IMR-90 (cell line): ENCODE measurements at regions not wholly inside any gene's neighbourhood (a gene's known extent, or its start where the extent isn't known, plus 50 kb on each side); places are given as distances from the start of the nearest gene placed in this dataset.

Source experiments
- ATAC-seq: fragments of 200-7000 bp; cut with Tn5 transposase; 2 replicates; pipeline ENCODE4 v1.9.1; 2020; ENCODE audit warnings: low read depth, mild to moderate bottlenecking, moderate library complexity
- BruUV-seq: library from RNA; stranded (reverse); fragments of 400-500 nt; replicated peaks from 2 replicates; lab custom pipeline; 2021; lab: Mats Ljungman, UMichigan
- CTCF ChIA-PET: fragments of 300-600 bp; formaldehyde crosslinking; extraction: SDS; loops from one replicate; lab custom pipeline; 2021; ENCODE audit warnings: antibody characterized with exemption; lab: Yijun Ruan, JAX
- POLR2A ChIA-PET: fragments of 300-600 bp; sonication (Branson Sonifier 250); formaldehyde crosslinking; loops from one replicate; lab custom pipeline; 2022; ENCODE audit warnings: antibody characterized with exemption; ENCODE audit not compliant: unreplicated experiment; lab: Charles Lee
- DNase-seq: peaks from one replicate; pipeline ENCODE4 v3.0.0; 2013
- H2AFZ ChIP-seq: replicated peaks from 2 replicates; pipeline ENCODE3; 2013; ENCODE audit warnings: low read length, mild to moderate bottlenecking; ENCODE audit not compliant: poor library complexity
- H2AK5ac ChIP-seq: 2 replicates; pipeline ENCODE4 v1.6.1; 2013; ENCODE audit warnings: low read depth, low read length, inconsistent platforms
- H2AK9ac ChIP-seq: replicated peaks from 2 replicates; pipeline ENCODE3; 2013; ENCODE audit warnings: mild to moderate bottlenecking, low read depth, low read length, moderate library complexity; ENCODE audit not compliant: poor library complexity
- H2BK120ac ChIP-seq: 2 replicates; pipeline ENCODE4 v1.6.1; 2013; ENCODE audit warnings: low read depth, low read length, inconsistent platforms
- H2BK15ac ChIP-seq: 3 replicates; pipeline ENCODE4 v1.6.1; 2013; ENCODE audit warnings: low read depth, low read length, inconsistent platforms
- H2BK20ac ChIP-seq: 2 replicates; pipeline ENCODE4 v1.6.1; 2013; ENCODE audit warnings: low read depth, mild to moderate bottlenecking, inconsistent platforms, low read length, moderate library complexity
- H2BK5ac ChIP-seq: 2 replicates; pipeline ENCODE4 v1.6.1; 2013; ENCODE audit warnings: mild to moderate bottlenecking, low read depth, low read length, inconsistent platforms; ENCODE audit not compliant: poor library complexity, severe bottlenecking
- H3K14ac ChIP-seq: replicated peaks from 2 replicates; pipeline ENCODE4 v1.6.1; 2013; ENCODE audit warnings: low read depth, low read length, inconsistent platforms
- H3K18ac ChIP-seq: 2 replicates; pipeline ENCODE4 v1.6.1; 2013; ENCODE audit warnings: low read depth, low read length, control low read depth
- H3K23ac ChIP-seq: 2 replicates; pipeline ENCODE4 v1.6.1; 2013; ENCODE audit warnings: low read depth, low read length, inconsistent platforms
- H3K27ac ChIP-seq: 2 replicates; pipeline ENCODE4 v1.5.1; 2013; ENCODE audit warnings: mild to moderate bottlenecking, control low read depth, low read length; ENCODE audit not compliant: insufficient read depth
- H3K27me3 ChIP-seq: 2 replicates; pipeline ENCODE4 v1.6.1; 2013; ENCODE audit warnings: low read length; ENCODE audit not compliant: control insufficient read depth, insufficient read depth
- H3K36me3 ChIP-seq: 2 replicates; pipeline ENCODE4 v1.6.1; 2013; ENCODE audit warnings: low read length, mixed read lengths; ENCODE audit not compliant: control insufficient read depth, insufficient read depth
- H3K4ac ChIP-seq: 2 replicates; pipeline ENCODE4 v1.6.1; 2013; ENCODE audit warnings: low read depth, low read length, inconsistent platforms
- H3K4me1 ChIP-seq: 2 replicates; pipeline ENCODE4 v1.6.1; 2013; ENCODE audit warnings: low read length, mixed read lengths; ENCODE audit not compliant: control insufficient read depth, insufficient read depth
- H3K4me2 ChIP-seq: 2 replicates; pipeline ENCODE4 v1.6.1; 2013; ENCODE audit warnings: low read depth, mild to moderate bottlenecking, control low read depth, low read length, moderate library complexity
- H3K4me3 ChIP-seq: 2 replicates; pipeline ENCODE4 v1.5.1; 2013; ENCODE audit warnings: low read depth, mild to moderate bottlenecking, control low read depth, low read length, moderate library complexity; ENCODE audit not compliant: insufficient read depth
- H3K56ac ChIP-seq: 2 replicates; pipeline ENCODE4 v1.6.1; 2013; ENCODE audit warnings: low read length, inconsistent platforms; ENCODE audit not compliant: insufficient read depth; ENCODE audit errors: extremely low read depth
- H3K79me1 ChIP-seq, 2 experiments: 2 replicates each; pipeline ENCODE4 v1.6.1; 2013; ENCODE audit warnings: low read length in 2 of 2, inconsistent platforms in 1 of 2, low read depth in 1 of 2
- H3K9ac ChIP-seq: 2 replicates; pipeline ENCODE4 v1.6.1; 2013; ENCODE audit warnings: low read depth, low read length, control low read depth
- H3K9me1 ChIP-seq: 2 replicates; pipeline ENCODE4 v1.6.1; 2013; ENCODE audit warnings: low read length, inconsistent platforms; ENCODE audit not compliant: insufficient read depth
- H3K9me3 ChIP-seq: 2 replicates; pipeline ENCODE4 v1.6.1; 2013; ENCODE audit warnings: low read length; ENCODE audit not compliant: control insufficient read depth, insufficient read depth
- H4K20me1 ChIP-seq: 2 replicates; pipeline ENCODE4 v1.6.1; 2013; ENCODE audit warnings: low read length, inconsistent platforms; ENCODE audit not compliant: insufficient read depth
- H4K5ac ChIP-seq: 2 replicates; pipeline ENCODE4 v1.6.1; 2013; ENCODE audit warnings: mild to moderate bottlenecking, low read depth, low read length, control low read depth
- H4K8ac ChIP-seq, 2 experiments: 2 replicates each; pipeline ENCODE4 v1.6.1; 2013; ENCODE audit warnings: low read depth in 2 of 2, low read length in 2 of 2, control low read depth in 1 of 2, inconsistent platforms in 1 of 2
- H4K91ac ChIP-seq: 2 replicates; pipeline ENCODE4 v1.6.1; 2013; ENCODE audit warnings: low read depth, low read length, inconsistent platforms; ENCODE audit not compliant: insufficient read depth
- BHLHE40 ChIP-seq: fragments of 150-350 bp; IDR thresholded peaks from 2 replicates; pipeline ENCODE4 v1.6.1; 2016; ENCODE audit warnings: mild to moderate bottlenecking, low read depth, low read length
- CEBPB ChIP-seq: IDR thresholded peaks from 2 replicates; pipeline ENCODE4 v1.6.1; 2012; ENCODE audit warnings: low read depth, low read length, improper control_type of control experiment
- CTCF ChIP-seq: conservative IDR thresholded peaks from 2 replicates; pipeline ENCODE4 v1.5.1; 2012; ENCODE audit warnings: mild to moderate bottlenecking, low read depth, low read length, improper control_type of control experiment
- ELK1 ChIP-seq: fragments of 150-350 bp; IDR thresholded peaks from 2 replicates; pipeline ENCODE4 v1.6.1; 2016; ENCODE audit warnings: low read depth, mild to moderate bottlenecking, low read length, moderate library complexity, borderline replicate concordance
- FOS ChIP-seq: fragments of 150-350 bp; IDR thresholded peaks from 2 replicates; pipeline ENCODE4 v1.6.1; 2016; ENCODE audit warnings: low read depth, low read length
- MAFK ChIP-seq: IDR thresholded peaks from 2 replicates; pipeline ENCODE4 v1.6.1; 2012; ENCODE audit warnings: low read depth, low read length, improper control_type of control experiment
- MXI1 ChIP-seq: IDR thresholded peaks from 2 replicates; pipeline ENCODE4 v1.6.1; 2012; ENCODE audit warnings: low read depth, mild to moderate bottlenecking, low read length, moderate library complexity, borderline replicate concordance
- NFE2L2 ChIP-seq: fragments of 150-350 bp; IDR thresholded peaks from 2 replicates; pipeline ENCODE4 v1.6.1; 2016; ENCODE audit warnings: low read depth, mild to moderate bottlenecking, low read length
- RAD21 ChIP-seq: IDR thresholded peaks from 2 replicates; pipeline ENCODE4 v1.6.1; 2012; ENCODE audit warnings: low read length, improper control_type of control experiment
- RCOR1 ChIP-seq: IDR thresholded peaks from 2 replicates; pipeline ENCODE4 v1.6.1; 2012; ENCODE audit warnings: mild to moderate bottlenecking, low read length, improper control_type of control experiment; ENCODE audit not compliant: insufficient replicate concordance
- SMC3 ChIP-seq: fragments of 150-350 bp; IDR thresholded peaks from 2 replicates; pipeline ENCODE4 v1.6.1; 2016; ENCODE audit warnings: low read depth, mild to moderate bottlenecking, antibody characterized with exemption, low read length, moderate library complexity
- USF2 ChIP-seq: fragments of 150-350 bp; IDR thresholded peaks from 2 replicates; pipeline ENCODE4 v1.6.1; 2017; ENCODE audit warnings: mild to moderate bottlenecking, antibody characterized with exemption, low read length, low read depth
- WGBS, 2 experiments: methylation state at CpG; one replicate each; pipeline versions ENCODE4 v1.1.5 to v1.1.7; 2013; ENCODE audit warnings: missing lambda C conversion rate in 2 of 2; ENCODE audit not compliant: insufficient read length in 1 of 2; ENCODE audit errors: extremely low coverage in 2 of 2; 5-methylcytosine and 5-hydroxymethylcytosine counted together
- dilution Hi-C: fragments of 300-500 bp; cut with HindIII; formaldehyde crosslinking; loops from one replicate; pipeline ENCODE4 v1.14.3; 2018; ENCODE audit warnings: low sequenced_read_pairs; ENCODE audit not compliant: unreplicated experiment
- in situ Hi-C: fragments of 300-500 bp; cut with MboI; formaldehyde crosslinking; loops from 3 replicates; pipeline ENCODE4 v1.14.3; 2019; ENCODE audit warnings: low sequenced_read_pairs, inconsistent platforms, mixed read lengths
- intact Hi-C: fragments of 100-400 bp; cut with micrococcal nuclease; formaldehyde crosslinking; loops from 2 replicates; pipeline ENCODE4 v1.10.0; 2022

GRCh38 chr2:58796239-58796910 is 555.2 kb upstream of the FANCL start:
- no peaks in the 10 kb centered on the region for H3K9me3 ChIP-seq
- no TSS peak for BruUV-seq
- no peak overlapping the region for H2AK5ac ChIP-seq
- H3K14ac ChIP-seq, result no peak overlapping the region
- intact Hi-C loops, result no loop called here
- dilution Hi-C loops, result no loop called here
- no peak overlapping the region for H3K18ac ChIP-seq
- DNase-seq (no peak), ATAC-seq (no peak)
- POLR2A ChIA-PET, result no interaction called here
- H3K9me1 ChIP-seq, result no peaks in the 10 kb centered on the region
- no peak overlapping the region for H3K4ac ChIP-seq
- H3K9ac ChIP-seq, result no peak overlapping the region
- no peak overlapping the region for H2BK5ac ChIP-seq
- H4K91ac ChIP-seq, result no peak overlapping the region
- H4K5ac ChIP-seq, result no peak overlapping the region
- no CpG with 5 or more reads among the region's 2 CpGs for WGBS, 2 experiments
- H3K23ac ChIP-seq, result no peak overlapping the region
- no peaks in the 10 kb centered on the region for H4K20me1 ChIP-seq
- no peak overlapping the region for H3K4me2 ChIP-seq
- H2BK15ac ChIP-seq, result no peak overlapping the region
- no peaks in the 10 kb centered on the region for H3K4me1 ChIP-seq
- no peaks in the 10 kb centered on the region for H3K36me3 ChIP-seq
- TF ChIP-seq RCOR1 (no peak), CTCF (no peak), SMC3 (no peak), ELK1 (no peak), MXI1 (no peak), BHLHE40 (no peak), CEBPB (no peak), NFE2L2 (no peak), MAFK (no peak), RAD21 (no peak), USF2 (no peak), FOS (no peak)
- in situ Hi-C loops, result no loop called here
- no peak overlapping the region for H2AFZ ChIP-seq
- H3K56ac ChIP-seq, result no peak overlapping the region
- CTCF ChIA-PET, result no interaction called here
- no peaks in the 10 kb centered on the region for H3K79me1 ChIP-seq
- H3K27ac ChIP-seq, result no peak overlapping the region
- H2BK20ac ChIP-seq, result no peak overlapping the region
- no peak overlapping the region for H3K4me3 ChIP-seq
- no peak overlapping the region for H4K8ac ChIP-seq
- H2BK120ac ChIP-seq, result no peak overlapping the region
- H2AK9ac ChIP-seq, result no peak overlapping the region
- no peaks in the 10 kb centered on the region for H3K27me3 ChIP-seq
